Activated CD4-positive, CD25-positive, alpha-beta regulatory T cell treated with anti-CD3 and anti-CD28 coated beads, Interleukin-2, amount 50 U/mL, for 72 hours (primary cell): ENCODE measurements at regions not wholly inside any gene's neighbourhood (a gene's known extent, or its start where the extent isn't known, plus 50 kb on each side); places are given as distances from the start of the nearest gene placed in this dataset.

ENCODE experiments used
- DNase-seq: peaks from one replicate; pipeline ENCODE4 v3.0.0; 2021

GRCh38 chr2:83596592-83597282, 862.3 kb downstream of the SUCLG1 start:
- DNase-seq: no peak

- no peak for DNase-seq
Measured at GRCh38 chr2:83595926-83596325, 863.2 kb downstream of the SUCLG1 start.

- DNase-seq: no peak
Measured at GRCh38 chr2:83595121-83595690, 863.9 kb downstream of the SUCLG1 start.

GRCh38 chr2:83594241-83595120, 864.6 kb downstream of the SUCLG1 start:
- DNase-seq: no peak

- no peak for DNase-seq
Measured at GRCh38 chr2:83587309-83587708, 871.8 kb downstream of the SUCLG1 start.

- DNase-seq: no peak
Measured at GRCh38 chr2:83585250-83585649, 873.8 kb downstream of the SUCLG1 start.

GRCh38 chr2:83584672-83585071, 874.4 kb downstream of the SUCLG1 start:
- no peak for DNase-seq

GRCh38 chr2:83582589-83582988, 876.5 kb downstream of the SUCLG1 start:
- DNase-seq: no peak

GRCh38 chr2:83579507-83579906, 879.6 kb downstream of the SUCLG1 start:
- DNase-seq: no peak

- no peak for DNase-seq
Measured at GRCh38 chr2:83578405-83578804, 880.7 kb downstream of the SUCLG1 start.

- DNase-seq: no peak
Measured at GRCh38 chr2:83574614-83575013, 884.5 kb downstream of the SUCLG1 start.

- no peak for DNase-seq
Measured at GRCh38 chr2:83573060-83573459, 886.0 kb downstream of the SUCLG1 start.

GRCh38 chr2:83572400-83572799, 886.7 kb downstream of the SUCLG1 start:
- DNase-seq: no peak

- no peak for DNase-seq
Measured at GRCh38 chr2:83567551-83567950, 891.5 kb downstream of the SUCLG1 start.

GRCh38 chr2:83565626-83566025, 893.5 kb downstream of the SUCLG1 start:
- no peak for DNase-seq

GRCh38 chr2:83565181-83565580, 893.9 kb downstream of the SUCLG1 start:
- DNase-seq: no peak

- DNase-seq: no peak
Measured at GRCh38 chr2:83561592-83561991, 897.5 kb downstream of the SUCLG1 start.

- DNase-seq: no peak
Measured at GRCh38 chr2:83536556-83536955, 922.5 kb downstream of the SUCLG1 start.

- DNase-seq: no peak
Measured at GRCh38 chr2:83534416-83534815, 924.7 kb downstream of the SUCLG1 start.

- DNase-seq: no peak
Measured at GRCh38 chr2:83531206-83531826, 927.8 kb downstream of the SUCLG1 start.

- no peak for DNase-seq
Measured at GRCh38 chr2:83528767-83529166, 930.3 kb downstream of the SUCLG1 start.

GRCh38 chr2:83522891-83523493, 936.1 kb downstream of the SUCLG1 start:
- no peak for DNase-seq
